ACC112 (cell line): ENCODE measurements at regions not wholly inside any gene's neighbourhood (a gene's known extent, or its start where the extent isn't known, plus 50 kb on each side); places are given as distances from the start of the nearest gene placed in this dataset.

Experiments used
- H2AFZ ChIP-seq: fragments of 200-600 bp; sonication (generic); one replicate; pipeline ENCODE4 v1.6.0; 2017; ENCODE audit warnings: antibody characterized with exemption, low read length; ENCODE audit not compliant: unreplicated experiment
- H3K27ac ChIP-seq: fragments of 200-600 bp; sonication (generic); 2 replicates; pipeline ENCODE4 v1.5.1; 2014; ENCODE audit warnings: low read depth, mild to moderate bottlenecking, antibody characterized with exemption, low read length, moderate library complexity
- H3K27me3 ChIP-seq: fragments of 200-600 bp; sonication (generic); 2 replicates; pipeline ENCODE4 v1.6.1; 2014; ENCODE audit warnings: mild to moderate bottlenecking, antibody characterized with exemption, low read length, moderate library complexity, mixed read lengths; ENCODE audit not compliant: insufficient read depth
- H3K36me3 ChIP-seq: fragments of 200-600 bp; sonication (generic); 2 replicates; pipeline ENCODE4 v1.6.1; 2016; ENCODE audit warnings: mild to moderate bottlenecking, antibody characterized with exemption, low read length, moderate library complexity, mixed read lengths; ENCODE audit not compliant: insufficient read depth
- H3K4me1 ChIP-seq: fragments of 200-600 bp; sonication (generic); one replicate; pipeline ENCODE4 v1.6.1; 2016; ENCODE audit warnings: low read length, mixed read lengths; ENCODE audit not compliant: insufficient read depth, unreplicated experiment, control insufficient read depth
- H3K4me3 ChIP-seq: fragments of 200-600 bp; sonication (generic); 2 replicates; pipeline ENCODE4 v1.5.1; 2014; ENCODE audit warnings: mild to moderate bottlenecking, low read depth, low read length
- H3K79me2 ChIP-seq: fragments of 200-600 bp; sonication (generic); one replicate; pipeline ENCODE4 v1.6.0; 2016; ENCODE audit warnings: low read length; ENCODE audit not compliant: control insufficient read depth, unreplicated experiment, insufficient read depth

- Histone ChIP-seq H3K27ac (no peak overlapping the region), H3K79me2 (no peaks in the 10 kb centered on the region), H3K27me3 (no peaks in the 10 kb centered on the region), H3K4me3 (no peak overlapping the region), H3K36me3 (no peaks in the 10 kb centered on the region), H3K4me1 (peaks cover 3% of the 10 kb centered on the region), H2AFZ (no peak overlapping the region)
Measured at GRCh38 chr22:47391169-47392053, 629.0 kb downstream of the TBC1D22A start.

DNA sequence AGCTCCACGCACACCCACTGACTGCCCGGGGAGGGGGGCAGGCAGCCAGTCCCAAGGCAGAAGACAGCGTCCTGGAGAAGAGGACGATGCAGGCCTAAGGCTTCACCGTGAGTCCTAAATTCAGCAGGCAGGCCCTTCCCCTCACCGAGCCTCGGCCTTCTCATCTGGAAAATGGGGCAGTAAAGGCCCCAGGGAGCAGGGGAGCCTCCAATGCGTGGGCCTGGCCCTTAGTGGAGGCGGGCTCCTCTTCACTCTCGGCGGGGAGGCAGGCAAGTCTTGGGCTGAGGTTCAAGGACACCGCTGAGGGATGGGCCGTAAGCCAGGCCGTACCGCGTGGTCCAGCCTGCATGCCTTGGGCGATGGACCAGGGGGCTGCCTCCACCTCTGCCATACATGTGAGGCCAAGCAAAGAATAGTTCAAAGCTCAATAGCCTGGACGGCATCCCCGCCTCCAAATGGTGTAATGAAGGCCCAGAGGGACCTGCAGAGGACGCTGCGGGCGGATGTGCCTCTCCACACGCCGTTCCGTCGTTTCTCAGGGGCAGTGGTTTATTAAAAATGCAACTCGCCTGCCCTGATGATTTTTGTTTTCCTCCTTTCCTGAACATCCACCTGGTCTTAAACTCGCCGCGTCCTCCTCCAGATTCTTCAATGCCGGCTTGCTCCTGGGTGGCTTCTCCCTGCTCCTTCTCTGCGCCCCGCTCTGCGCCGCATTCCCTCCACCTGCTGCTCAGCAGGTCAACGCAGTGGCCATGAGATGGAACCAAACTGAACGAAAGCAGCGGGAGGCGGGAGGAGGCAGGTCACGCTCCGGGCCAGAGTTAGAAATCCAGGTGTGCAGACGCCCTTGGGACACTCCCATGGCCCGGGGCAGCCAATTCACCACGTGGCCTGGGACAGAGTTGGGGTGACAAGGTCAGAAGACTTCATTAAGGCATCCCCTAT lies 627.8 kb downstream of the TBC1D22A start:
- Histone ChIP-seq H3K36me3 (no peaks in the 10 kb centered on the region), H3K4me1 (peaks cover 3% of the 10 kb centered on the region), H3K4me3 (no peak overlapping the region), H3K27ac (no peak overlapping the region), H3K79me2 (no peaks in the 10 kb centered on the region), H3K27me3 (no peaks in the 10 kb centered on the region), H2AFZ (no peak overlapping the region)

GRCh38 chr22:47389201-47389600 lies 626.8 kb downstream of the TBC1D22A start:
- Histone ChIP-seq H3K36me3 (no peaks in the 10 kb centered on the region), H3K27me3 (no peaks in the 10 kb centered on the region), H2AFZ (no peak overlapping the region), H3K4me1 (no peaks in the 10 kb centered on the region), H3K4me3 (no peak overlapping the region), H3K79me2 (no peaks in the 10 kb centered on the region), H3K27ac (no peak overlapping the region)

GRCh38 chr22:47388778-47389177 lies 626.3 kb downstream of the TBC1D22A start:
- Histone ChIP-seq H2AFZ (no peak overlapping the region), H3K4me1 (no peaks in the 10 kb centered on the region), H3K27me3 (no peaks in the 10 kb centered on the region), H3K27ac (no peak overlapping the region), H3K79me2 (no peaks in the 10 kb centered on the region), H3K36me3 (no peaks in the 10 kb centered on the region), H3K4me3 (no peak overlapping the region)

- Histone ChIP-seq H2AFZ (no peak overlapping the region), H3K27me3 (no peaks in the 10 kb centered on the region), H3K27ac (no peak overlapping the region), H3K79me2 (no peaks in the 10 kb centered on the region), H3K4me3 (no peak overlapping the region), H3K36me3 (no peaks in the 10 kb centered on the region), H3K4me1 (no peaks in the 10 kb centered on the region)
Measured at GRCh38 chr22:47388331-47388730, 625.9 kb downstream of the TBC1D22A start.

DNA sequence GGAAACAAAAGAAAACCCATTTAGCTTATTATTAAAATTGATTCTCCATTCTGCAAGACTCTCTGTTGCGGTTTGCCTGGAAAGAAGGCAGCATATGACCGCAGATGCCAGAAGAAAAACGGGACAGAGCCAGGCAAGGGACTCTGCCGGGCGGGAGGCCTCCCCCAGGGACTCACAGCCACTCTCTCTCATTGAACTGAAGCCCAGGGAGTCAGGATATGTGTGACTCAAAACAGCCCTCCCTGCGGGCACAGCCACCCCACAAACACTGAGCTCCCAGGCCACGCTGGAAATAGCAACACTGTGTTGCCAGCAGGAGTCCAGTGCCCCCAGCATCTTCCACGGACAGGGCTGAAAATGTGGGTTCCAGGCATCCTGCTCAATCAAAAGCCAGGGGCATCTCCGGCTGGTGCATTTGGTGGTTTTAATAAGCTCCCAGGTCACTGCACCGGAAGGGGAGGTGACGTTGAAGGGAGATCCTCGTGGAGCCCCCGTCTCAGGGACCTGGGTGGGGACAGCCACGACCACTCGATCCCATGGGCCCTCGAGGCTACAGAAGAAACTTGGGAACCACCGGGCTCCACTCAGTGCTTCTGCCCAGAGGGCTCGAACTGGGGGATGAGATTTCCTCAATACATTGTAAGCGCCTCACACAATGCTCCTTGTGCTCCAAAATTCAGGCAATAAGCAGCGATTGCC lies 624.5 kb downstream of the TBC1D22A start:
- Histone ChIP-seq H3K27me3 (no peaks in the 10 kb centered on the region), H3K79me2 (no peaks in the 10 kb centered on the region), H2AFZ (no peak overlapping the region), H3K27ac (no peak overlapping the region), H3K36me3 (no peaks in the 10 kb centered on the region), H3K4me3 (no peak overlapping the region), H3K4me1 (no peaks in the 10 kb centered on the region)

DNA sequence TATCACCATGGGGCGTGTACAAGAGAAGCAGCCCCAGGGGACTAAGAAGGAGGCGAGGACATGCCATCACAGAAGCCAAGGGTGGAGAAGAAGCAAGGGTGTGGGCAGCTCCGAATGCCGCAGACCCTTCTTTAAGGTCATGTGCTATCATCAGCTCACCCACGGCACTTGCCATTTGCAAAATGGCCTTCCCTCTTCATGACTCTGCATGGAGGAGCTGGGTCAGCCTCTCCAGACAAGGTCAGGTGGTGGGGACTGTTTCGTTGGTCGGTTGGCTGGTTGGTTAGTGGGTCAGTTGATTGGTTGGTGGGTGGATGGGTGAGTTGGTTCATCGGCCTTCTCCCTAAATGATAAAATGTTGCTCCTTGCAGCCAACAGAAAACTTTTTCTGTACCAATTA lies 622.5 kb downstream of the TBC1D22A start:
- no peak overlapping the region for H3K27ac ChIP-seq

DNA sequence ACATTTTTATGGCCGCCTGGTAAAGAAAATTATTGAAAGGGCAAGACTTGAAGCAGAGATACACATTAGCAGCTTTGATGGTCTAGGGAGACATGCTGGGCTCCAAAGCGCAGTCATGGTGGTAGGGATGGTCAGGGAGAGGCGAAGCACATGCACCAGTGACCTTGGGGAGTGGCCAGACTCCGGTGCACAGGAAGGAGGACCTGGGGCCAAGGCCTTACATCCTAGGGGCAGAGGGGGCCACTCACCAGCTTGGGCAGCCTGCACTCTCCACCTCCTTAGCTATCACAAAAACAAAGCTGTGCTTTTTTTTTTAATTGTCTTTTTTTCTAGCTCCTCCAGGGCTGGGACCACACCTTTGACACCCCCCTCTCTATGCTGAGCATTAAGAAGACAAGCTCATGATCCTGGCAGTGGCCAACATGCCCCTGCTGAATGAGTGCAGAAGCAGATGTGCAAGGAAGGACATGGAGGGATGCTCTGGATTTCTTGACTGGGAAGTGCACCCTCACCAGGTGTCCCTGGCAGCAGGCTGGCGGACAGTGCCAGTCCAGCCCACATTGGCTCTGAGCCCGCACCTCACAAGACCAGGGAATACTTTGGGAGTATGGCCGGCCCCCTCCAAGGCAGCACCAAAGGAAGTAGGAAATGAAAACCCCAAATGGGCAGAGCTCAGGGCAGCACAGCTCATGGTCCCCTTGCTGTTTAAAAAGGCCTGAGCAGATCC lies 619.9 kb downstream of the TBC1D22A start:
- no peaks in the 10 kb centered on the region for H3K36me3 ChIP-seq
- no peak overlapping the region for H3K27ac ChIP-seq
- no peak overlapping the region for H2AFZ ChIP-seq
- H3K4me1 ChIP-seq, result no peaks in the 10 kb centered on the region
- H3K79me2 ChIP-seq, result no peaks in the 10 kb centered on the region
- no peaks in the 10 kb centered on the region for H3K27me3 ChIP-seq
- H3K4me3 ChIP-seq, result no peak overlapping the region

More for the DNA sequence above, 622.5 kb downstream of the TBC1D22A start:
- no peaks in the 10 kb centered on the region for H3K4me1 ChIP-seq
- H3K4me3 ChIP-seq, result no peak overlapping the region
- H3K79me2 ChIP-seq, result no peaks in the 10 kb centered on the region
- no peaks in the 10 kb centered on the region for H3K27me3 ChIP-seq
- no peak overlapping the region for H2AFZ ChIP-seq
- no peaks in the 10 kb centered on the region for H3K36me3 ChIP-seq

DNA sequence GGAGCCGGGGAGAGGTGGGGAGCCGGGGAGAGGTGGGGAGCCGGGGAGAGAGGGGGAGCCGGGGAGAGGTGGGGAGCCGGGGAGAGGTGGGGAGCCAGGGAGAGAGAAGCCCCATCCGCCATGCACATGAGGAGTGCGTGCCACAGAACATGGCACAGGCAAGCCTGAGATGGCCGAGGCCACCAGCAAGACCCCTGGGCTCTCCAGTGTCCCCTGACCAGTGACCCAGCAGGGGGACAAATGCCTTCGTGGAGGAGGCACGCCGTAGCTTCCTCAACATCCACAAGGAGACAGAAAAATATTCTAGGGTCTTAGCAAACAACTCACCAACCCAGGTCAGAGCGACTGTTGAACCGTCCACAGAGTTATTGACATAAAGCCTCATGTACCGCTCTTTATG lies 618.8 kb downstream of the TBC1D22A start:
- Histone ChIP-seq H3K79me2 (no peaks in the 10 kb centered on the region), H3K27ac (no peak overlapping the region), H3K4me1 (no peaks in the 10 kb centered on the region), H3K27me3 (no peaks in the 10 kb centered on the region), H2AFZ (no peak overlapping the region), H3K4me3 (no peak overlapping the region), H3K36me3 (no peaks in the 10 kb centered on the region)

DNA sequence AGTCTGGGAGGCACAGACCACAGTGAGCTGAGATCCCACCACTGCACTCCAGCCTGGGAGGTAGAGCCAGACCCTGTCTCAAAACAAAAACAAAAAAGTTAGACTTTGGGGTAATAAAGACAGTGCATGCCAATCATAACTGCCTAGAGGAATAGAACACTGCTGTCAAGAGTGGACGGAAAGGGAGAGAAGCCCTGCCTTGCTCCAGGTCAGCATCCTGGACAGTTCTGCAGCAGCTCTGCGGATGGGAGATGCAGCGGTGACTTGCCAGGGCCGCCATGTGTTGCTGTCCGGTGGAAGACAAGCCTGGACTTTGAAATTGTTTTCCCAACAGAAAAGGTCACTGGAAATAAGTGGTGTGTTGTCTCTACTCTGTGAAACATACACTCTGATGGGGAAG lies 618.2 kb downstream of the TBC1D22A start:
- H3K27ac ChIP-seq, result no peak overlapping the region
- no peaks in the 10 kb centered on the region for H3K36me3 ChIP-seq
- no peaks in the 10 kb centered on the region for H3K79me2 ChIP-seq
- H3K4me3 ChIP-seq, result no peak overlapping the region
- H3K4me1 ChIP-seq, result no peaks in the 10 kb centered on the region
- no peaks in the 10 kb centered on the region for H3K27me3 ChIP-seq
- H2AFZ ChIP-seq, result no peak overlapping the region
